Dermis blood vessel endothelial cell (primary cell): ENCODE measurements at regions not wholly inside any gene's neighbourhood (a gene's known extent, or its start where the extent isn't known, plus 50 kb on each side); places are given as distances from the start of the nearest gene placed in this dataset.

Experiments
- DNase-seq: peaks from one replicate; pipeline ENCODE4 v3.0.0; 2010

DNA sequence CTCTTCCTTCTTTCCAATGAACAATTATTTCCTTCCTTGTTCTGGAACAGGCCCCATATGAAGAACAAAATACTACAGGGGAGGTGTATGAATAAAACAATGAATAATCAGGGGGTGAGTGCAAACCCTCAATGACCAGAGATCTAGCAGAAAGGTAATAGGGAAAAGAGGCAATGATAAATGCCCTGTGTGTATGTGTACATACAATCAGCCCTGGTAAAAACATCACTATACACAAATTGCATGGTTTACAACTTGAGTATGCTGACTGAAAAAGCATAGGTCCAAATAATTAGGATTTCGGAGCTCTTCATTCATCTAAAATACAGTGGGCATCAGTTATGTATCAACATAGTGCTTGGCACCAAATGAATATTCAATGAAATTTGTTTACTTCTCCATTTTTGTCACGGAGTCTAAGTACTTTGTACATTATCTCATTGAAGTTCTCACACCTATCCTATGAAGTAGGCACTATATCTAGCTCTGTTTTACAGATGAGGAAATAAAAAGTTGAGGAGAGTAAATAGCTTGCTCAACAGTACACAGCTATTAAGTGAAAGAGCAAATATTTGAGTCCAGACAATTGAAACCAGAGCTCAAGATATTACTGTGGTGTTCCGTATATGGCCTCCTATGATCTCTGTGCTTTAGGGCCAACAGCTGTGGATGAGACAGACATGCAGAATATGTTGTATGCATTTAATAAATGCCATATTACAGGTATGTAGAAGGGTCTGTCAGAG is 1065.4 kb downstream of the SORCS3 start:
- DNase-seq = no peak

DNA sequence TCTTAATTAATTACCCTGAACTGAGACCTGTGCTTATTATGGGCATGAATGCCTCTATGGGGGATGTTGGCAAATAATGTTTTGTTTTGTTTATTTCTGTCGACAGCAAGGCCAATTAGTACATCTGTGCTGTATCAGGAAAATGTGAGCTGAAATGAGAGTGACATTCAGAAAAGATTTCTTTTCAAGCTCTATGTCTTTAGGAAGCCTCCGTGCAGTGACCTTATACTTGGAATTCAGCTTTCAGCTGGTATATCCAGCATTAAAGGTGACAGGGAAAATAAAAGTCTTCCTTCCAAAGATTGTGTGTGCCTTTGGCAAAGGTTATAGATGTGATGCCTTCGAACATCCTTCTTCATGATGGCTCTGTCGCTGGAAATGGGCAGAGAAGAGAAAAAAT is 1061.1 kb downstream of the SORCS3 start:
- no peak for DNase-seq

DNA sequence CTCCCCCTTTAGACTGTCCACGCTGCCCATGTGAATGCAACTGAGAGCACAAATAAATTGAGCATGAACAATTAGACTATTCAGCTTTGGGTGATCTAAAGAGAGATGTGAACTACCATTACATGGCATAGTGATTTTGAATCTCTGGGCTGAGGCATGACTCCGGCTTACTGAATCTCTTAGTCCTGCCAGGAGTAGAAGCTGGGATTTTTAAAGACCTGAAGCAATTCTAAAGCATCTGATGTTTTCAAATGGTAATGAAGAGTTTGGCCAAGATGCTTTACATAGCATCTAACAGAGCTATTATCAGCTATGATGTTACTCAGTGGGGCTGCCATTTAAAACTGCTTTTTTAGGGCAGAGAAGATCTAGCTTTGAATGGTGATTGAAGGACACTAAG is 1059.1 kb downstream of the SORCS3 start:
- DNase-seq = no peak

DNA sequence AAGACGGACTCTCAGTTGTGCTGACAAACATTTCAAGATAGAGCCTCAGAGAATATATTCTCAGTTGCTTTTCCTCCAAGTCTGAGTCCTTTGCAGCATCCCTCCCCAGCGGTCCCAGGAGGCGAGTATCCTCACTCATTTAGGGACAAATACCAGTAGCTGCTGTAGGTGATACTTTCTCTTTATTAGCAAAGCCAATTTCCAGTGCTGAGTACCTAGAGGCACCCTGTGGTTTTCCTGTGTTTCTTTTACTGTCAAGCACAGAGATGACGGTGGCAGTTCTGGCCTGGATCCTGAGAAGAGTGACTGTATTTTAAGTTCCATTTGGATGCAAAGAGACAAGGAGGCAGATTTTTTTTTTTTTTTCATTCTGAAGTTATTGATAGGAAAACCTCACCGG is 1058.4 kb downstream of the SORCS3 start:
- no peak for DNase-seq

DNA sequence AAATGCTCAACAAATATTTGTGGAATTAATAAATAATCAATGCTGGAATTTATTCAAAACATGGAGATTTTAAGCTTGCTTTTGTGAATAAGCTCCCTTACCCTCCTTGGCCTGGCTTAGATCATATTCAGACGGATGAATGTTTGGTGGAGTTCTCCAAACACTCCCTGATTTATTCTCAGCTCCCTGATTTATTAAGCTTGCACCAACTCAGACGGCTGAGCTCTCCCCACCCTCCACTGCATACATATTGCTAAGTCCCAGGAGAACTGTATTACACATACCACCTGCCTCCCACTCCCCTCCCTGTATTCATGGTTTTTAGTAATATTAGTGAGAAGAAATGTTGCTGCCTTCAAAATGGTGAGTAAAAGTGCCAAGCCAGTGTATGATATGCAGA is 1057.5 kb downstream of the SORCS3 start:
- no peak for DNase-seq

DNA sequence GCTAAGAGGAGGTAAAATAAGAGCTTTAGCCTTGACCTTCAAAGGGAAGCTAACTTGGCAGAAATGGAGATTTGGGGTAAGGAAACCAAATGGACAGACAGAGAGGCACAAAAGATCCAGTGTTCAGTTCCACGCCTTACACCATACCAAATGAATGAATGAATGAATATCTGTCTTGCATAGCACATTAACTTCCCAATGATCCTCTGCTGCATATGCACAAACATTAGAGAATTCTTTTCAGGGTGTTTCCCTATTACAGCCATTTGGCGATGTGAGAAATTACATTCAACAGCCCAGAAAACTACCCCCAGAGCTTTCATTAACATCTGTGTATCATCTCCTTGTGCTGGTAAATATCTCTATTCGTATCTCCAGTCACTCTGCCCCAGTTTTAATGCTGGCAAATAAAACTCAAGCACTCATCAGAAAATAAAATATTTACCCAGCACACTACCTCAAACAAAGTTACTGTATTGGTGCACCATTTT is 1056.2 kb downstream of the SORCS3 start:
- no peak for DNase-seq

DNA sequence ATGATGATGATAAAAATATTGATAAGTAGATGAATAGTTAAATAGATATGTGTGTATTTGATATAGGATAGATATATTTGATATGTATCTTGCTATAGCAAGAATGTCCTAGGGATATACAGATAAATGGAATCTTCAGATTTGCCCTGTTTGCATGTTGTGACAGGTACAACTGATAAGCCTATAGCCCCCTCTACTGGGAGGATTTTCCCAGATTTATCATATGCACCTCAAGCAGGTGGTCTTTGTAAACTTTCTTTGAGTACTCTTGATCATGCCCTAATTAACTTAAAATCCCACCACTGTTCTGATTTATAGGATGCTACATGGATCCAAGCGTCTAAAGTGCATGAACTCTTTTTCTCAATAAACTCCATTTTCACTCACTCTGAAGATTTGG is 1050.7 kb downstream of the SORCS3 start:
- no peak for DNase-seq

DNA sequence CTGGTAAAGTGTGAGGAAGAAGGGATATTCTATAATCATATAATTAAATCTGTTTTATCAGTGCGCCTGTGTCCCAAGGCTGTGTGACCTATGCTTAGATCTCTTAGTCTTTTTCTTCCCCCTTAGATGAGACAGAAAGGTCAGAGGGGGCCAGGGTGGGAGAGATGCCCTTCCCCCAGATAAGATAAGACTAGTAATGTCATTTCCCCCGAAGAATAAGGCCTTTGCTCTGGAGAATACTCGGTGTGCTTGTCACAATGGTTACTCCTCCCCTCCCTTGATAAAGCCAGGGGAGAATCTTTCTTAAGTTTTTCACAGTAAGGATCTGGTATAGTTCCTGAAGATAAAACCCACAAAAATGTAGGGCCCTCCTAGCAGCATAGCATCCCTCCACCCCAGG is 1041.8 kb downstream of the SORCS3 start:
- DNase-seq = no peak

DNA sequence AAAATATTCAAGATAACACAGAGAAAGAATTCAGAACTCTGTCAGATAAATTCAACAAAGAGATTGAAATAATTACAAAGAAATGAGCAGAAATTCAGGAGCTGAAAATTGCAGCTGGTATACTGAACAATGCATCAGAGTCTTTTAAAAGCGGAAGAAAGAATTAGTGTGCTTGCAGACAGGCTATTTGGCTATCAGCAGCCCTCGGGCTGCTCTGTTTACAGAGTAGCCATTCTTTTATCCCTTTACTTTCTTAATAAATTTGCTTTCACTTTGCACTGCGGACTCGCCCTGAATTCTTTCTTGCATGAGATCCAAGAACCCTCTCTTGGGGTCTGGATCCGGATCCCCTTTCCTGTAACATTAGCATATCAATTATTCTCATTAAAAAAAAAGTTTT is 1040.0 kb downstream of the SORCS3 start:
- no peak for DNase-seq

DNA sequence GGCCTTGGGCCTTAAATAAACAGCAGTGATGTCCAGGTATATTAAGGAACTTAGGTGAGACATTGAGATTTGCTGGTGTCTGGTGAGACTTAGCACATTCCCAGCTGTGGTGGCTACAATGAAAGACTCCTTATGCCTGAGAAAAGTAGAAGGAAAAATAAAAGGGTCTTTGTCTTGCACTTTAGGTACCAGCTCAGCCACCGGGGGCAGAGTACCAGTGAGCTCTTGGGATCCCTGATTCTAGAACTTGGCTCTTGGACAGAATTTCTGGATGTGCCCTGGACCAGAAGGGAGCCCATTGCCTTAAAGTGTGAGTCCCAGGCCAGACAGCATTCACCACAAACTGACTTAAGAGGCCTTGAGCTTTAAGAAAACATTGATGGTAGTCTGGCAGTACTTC is 1038.7 kb downstream of the SORCS3 start:
- DNase-seq = no peak

DNA sequence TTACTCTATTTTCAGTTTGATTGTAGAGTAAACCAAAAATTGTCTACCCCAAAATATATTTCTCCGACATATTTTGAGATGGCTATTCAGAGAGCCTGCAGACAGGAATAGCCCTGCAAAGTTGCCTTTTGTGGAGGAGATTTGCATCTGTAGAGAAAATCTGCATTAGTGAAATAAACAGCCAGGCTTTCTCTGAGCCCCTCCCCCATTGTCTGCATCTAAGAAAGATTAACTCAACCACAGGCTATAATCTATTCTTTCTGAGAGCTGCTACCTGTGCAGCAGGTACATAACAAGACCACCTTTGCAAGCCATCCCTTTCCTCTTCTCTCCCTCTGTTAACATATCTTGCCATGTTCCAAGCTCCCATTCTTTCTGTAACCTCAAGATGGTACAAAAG is 1034.2 kb downstream of the SORCS3 start:
- no peak for DNase-seq

DNA sequence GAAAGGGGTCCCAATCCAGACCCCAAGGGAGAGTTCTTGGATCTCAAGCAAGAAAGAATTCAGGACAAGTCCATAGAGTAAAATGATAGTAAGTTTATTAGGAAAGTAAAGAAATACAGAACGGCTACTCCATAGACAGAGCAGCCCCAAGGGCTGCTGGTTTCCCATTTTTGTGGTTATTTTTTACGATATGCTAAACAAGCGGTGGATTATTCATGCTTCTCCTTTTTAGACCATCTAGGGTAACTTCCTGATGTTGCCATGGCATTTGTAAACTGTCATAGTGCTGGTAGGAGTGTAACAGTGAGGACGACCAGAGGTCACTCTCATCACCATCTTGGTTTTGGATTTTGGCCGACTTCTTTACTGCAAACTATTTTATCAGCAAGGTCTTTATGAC is 1033.4 kb downstream of the SORCS3 start:
- no peak for DNase-seq

DNA sequence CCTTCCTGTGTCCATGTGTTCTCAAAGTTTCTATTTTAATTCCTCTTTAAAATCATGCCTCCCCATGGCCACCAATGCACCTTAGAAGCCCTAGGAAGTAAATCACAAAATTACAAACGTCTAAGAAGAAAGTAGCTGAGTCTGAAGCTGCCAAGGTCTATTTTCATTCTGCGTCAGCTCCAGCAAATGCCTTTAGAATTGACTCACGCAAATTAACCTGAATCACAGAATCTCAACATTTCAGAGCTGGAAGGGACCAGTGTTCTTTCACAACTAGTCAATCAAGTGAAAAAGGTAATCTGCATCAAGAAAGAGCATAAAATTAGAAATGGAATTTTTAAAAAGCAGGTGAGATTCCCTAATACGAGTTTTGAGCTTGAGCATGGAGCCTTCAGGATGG is 1017.6 kb downstream of the SORCS3 start:
- DNase-seq = no peak

DNA sequence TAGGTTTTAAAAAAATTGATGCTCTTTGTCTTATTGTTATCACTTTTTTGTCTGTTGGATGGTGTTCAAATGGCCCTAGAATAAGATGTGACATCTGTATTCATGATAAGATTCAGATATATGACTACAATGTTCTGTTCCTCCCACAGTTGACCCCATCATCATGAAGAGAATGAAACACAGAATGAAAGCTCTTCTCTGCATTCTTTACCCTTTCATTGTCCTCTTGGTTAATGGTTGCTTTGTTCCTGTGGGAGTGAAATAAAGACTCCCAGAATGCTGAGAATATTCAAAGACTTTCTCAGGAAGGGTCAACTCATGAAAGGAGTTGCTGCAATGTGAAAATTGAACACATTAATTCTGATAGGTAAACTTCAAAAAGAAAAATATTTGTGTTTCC is 1015.8 kb downstream of the SORCS3 start:
- DNase-seq = no peak

DNA sequence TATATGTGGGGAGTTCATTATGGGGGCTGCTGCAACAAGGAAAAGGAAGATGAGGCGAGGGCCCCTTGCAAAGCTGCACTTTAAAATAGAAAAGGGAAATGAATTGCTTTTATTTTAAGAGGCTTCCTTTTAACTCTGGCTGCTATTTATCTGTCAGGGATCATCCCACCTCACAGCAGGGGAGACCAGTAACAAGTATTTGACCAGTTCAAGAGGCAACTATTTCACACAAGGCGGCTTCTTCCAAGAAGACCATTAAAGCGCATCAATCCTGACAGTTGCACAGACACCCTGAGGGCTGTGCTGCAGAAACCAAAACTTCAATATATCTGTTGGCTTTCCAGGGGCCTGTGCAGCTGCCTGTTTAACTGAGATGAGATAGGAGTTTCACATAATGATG is 1009.2 kb downstream of the SORCS3 start:
- DNase-seq = no peak

DNA sequence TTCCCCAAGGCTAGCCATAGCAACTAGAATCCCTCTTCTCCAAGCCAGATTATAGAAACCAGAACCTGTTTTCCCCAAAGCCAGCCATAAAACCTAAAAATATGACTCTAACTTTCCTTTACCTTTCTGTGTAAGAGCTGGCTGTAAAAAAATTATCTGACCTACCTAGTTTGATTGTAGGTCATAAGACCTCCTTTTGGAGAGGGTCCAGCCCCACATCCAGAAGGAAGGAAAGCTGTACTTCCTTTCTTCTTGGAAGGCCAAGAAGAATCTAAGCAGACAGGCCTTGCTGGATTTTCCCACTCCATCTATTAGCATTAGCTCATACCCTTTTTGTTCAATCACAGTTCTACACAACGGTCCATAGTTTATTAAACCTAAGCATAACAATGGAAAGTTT is 1006.3 kb downstream of the SORCS3 start:
- no peak for DNase-seq

DNA sequence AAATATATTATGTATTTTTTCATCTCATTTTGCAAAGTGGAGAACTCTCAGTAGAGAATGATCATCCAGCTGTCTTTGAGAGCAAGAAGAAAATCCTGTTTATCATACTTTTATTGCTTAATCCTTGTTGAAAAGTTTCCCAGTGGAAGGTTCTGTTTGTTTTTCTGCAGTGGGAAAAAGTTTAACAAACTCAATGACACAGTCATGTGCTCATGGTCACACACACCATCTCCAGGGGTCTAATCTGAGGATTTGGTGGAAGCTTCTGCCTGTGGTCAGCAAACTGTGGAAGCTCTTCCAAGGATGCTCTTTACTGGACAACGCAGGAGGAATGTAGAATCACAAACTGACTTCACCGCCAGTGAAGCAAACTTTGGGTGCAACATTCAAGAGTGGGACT is 1003.9 kb downstream of the SORCS3 start:
- DNase-seq = no peak

DNA sequence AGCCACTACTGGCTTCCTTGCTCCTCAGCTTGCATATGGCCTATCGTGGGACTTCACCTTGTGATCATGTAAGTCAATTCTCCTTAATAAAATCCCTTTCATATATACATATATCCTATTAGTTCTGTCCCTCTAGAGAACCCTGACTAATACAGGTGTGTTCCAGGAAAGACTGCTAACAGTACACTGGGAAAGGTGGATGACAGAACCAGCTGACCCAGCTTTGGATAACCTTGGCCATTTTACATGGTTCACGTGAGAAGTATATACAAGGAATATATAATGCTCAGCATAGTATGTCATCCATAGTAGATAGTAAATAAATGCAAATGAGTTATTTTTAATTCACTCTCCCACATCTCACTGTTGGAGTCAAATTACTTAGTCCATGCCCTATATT is 1003.5 kb downstream of the SORCS3 start:
- no peak for DNase-seq

DNA sequence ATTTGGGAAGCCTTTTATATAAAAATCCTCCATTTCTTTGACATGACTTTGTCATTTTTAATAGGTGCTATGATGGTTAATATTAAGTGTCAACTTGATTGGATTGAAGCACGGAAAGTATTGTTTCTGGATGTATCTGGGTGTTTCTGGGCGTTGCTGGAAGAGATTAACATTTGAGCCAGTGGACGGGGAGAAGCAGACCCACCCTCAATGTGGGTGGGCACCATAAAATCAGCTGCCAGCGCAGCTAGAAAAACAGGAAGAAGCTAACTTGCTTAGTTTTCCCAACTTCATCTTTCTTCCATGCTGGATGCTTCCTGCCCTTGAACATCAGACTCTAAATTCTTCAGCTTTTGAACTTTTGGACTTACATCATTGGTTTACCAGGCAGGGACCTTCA is 1003.0 kb downstream of the SORCS3 start:
- DNase-seq = no peak

DNA sequence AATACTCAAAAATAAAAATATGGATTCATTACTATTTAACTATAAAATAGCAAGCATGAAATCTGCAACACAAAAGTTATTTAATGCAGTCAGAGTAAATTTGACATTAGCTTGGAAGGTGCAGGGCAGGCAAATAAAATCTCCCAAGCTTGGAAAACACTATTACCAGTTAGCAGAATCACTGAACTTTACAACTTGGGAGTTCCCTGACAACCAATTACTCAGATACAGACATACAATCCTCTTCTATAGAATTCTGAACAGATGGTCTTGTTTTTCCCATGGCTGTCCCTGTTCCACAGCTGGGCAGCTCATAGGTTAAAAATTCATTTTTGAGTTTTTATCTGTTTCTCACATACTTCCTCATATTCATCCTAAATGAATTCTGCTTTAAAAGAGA is 1002.6 kb downstream of the SORCS3 start:
- no peak for DNase-seq

DNA sequence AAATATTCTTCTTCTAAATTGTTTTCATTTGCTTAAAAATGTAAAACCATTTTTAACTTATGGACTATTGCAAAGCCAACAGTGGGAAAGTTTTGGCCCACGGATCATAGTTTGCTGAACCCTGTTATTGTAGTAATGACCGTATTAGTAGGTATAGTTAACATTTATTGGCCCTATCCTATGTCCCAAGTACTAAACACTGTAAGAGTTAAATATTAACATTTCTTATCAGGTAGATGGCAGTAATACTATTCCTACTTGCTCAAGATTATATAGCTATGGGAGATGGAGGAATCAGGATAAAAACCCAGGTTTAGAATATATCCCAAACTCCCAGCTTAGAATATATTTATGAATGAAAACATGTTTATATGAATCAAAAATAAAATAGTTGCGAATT is 993.2 kb downstream of the SORCS3 start:
- DNase-seq = no peak

DNA sequence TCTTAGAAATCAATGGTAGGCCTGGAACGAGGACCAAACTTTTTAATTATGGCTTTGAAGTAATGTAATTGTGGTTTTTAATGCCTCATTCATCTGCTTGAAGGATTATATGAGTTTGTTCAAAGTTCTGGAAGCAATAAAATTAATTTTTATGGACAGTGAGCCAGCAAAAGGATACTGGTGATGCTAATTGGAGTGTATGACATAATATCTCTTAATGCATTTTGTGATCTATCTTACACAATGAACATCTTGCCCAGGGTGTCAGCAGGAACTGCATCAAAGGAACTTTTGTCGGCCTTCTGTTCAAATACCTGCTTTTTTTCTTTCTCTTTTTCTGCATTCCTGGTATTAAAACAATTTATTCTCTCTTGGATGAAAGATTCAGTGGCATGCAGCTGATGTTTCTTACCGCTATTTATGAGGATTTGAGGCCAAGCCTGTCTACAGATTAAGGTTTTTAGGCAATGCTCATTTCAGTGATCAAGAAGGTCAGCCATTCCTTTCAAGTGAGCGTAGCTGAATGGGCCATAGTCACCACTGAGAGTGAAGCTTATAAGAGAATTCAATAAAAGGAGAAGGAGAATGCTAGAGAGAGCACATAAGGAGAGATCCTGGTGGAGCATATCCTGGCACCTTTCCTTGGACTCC is 974.8 kb downstream of the SORCS3 start:
- DNase-seq = no peak

DNA sequence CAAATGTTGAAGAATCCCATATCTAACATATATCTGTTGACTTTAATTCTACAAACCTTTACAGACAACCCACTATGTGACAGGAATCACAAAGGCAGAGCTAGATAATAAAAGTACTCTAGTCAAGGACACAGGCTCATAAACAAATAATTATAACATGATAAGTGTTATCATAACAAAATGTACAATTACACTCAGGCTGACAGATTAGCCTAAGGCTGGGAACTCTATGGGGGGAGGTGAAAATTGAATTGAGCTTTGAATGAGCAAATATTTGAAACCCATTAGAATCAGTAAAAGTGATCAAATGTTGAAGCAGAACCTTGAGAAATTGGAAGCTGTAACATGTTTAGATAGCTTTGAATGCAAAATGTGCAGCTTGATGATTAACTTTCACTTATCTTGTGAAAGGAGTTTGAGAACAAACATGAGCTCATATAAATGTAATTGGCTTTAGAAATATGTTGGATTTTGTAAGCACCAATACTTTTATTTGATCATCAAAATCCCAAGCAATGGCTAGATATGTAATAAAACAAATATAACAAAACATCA is 970.2 kb downstream of the SORCS3 start:
- no peak for DNase-seq

DNA sequence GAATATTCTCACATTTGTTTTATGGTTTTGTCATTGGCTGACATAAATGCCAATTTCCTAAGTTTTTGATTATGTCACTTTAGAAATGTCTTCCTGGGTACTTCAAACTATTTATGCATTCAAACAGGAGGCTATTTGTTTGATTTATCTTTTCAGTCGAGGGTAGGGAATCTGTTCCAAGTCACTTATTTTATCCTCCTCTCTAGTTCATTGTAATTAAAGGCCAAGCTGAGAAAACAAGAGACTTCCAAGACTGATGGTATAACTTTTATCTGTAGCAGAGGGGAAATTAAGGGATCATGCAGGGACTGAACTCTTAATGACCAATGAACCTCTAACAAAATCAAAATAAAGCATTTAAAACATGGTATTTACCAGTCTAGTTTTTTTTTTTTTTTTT is 968.4 kb downstream of the SORCS3 start:
- no peak for DNase-seq
